Activated T-helper 1 cell treated with Interleukin-2 at 50 U/mL for 16 hours (primary cell): ENCODE measurements at regions not wholly inside any gene's neighbourhood (a gene's known extent, or its start where the extent isn't known, plus 50 kb on each side); places are given as distances from the start of the nearest gene placed in this dataset.
"Not testable (repeated sequence)": the region's sequence is repeated elsewhere in the genome, so short reads cannot be mapped to it uniquely, and the experiment has no call there.

Experiments used
- DNase-seq: peaks from one replicate; pipeline ENCODE4 v3.0.0-alpha.2; 2020; ENCODE audit warnings: low read depth

DNA sequence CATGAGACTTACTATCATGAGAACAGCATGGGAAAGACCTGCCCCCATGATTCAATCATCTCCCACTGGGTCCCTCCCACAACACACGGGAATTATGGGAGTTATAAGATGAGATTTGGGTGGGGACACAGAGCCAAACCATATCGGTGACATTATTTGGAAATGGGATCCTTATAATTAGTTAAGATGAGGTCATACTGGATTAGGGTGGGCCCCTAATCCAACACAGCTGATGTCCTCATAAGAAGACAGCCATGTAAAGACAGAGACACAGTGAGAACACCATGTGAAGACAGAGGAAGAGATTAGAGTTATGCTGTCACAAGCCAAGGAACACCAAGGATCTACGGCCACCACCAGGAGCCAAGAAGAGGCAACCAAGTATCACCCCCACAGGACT is 161.7 kb downstream of the SPTSSA start:
- DNase-seq, result no peak

DNA sequence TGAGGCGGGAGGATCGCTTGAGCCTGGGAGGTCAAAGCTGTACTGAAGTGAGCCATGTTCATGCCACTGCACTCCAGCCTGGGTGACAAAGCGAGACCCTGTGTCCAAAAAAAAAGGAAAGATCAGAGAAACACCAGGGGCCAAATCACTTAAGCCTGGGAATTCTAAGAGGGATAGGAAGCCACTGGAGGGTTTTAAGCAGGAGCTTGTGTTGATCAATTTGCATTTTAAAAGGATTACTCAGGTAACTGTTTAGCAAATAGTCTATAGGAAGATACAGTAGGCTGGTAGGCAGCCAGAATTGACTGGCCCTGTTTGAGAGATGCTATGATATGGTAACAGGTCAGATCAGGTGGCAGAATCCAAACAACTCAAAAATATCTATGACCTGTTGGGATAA is 162.7 kb downstream of the SPTSSA start:
- no peak for DNase-seq

DNA sequence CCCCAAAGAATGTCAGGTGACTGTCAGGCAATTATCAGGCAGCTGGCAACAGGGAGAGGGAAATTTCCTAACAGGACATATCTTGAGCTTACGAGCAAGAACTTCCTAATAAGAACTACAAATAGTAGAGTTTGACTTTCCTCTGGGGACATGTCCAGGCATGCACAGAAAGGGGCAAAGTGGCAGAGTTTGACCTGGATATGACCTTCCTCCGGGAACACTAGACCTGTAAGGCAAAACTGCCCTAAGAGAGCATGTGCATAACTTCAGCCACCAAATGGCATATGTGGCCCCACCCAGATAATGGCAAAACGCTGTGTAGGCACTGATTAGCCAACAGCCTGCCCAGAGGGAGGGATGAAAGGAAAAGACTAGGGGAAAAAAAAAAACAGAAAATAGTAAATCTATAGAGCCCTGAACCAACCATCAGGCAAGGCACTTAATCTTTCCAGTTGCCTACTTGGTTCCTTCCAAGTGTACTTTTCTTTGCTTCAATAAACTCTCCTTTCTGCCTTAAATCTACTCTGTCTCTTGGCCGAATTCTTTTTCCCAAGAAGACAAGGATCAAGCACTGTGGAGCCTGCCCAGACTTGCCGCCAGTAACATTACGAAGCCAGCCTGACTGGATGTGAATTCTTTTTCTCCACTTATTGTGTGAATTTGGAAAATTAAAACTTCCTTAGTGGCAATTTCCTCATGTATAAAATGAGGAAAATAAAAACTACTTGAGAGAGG is 164.1 kb downstream of the SPTSSA start:
- DNase-seq, result no peak

DNA sequence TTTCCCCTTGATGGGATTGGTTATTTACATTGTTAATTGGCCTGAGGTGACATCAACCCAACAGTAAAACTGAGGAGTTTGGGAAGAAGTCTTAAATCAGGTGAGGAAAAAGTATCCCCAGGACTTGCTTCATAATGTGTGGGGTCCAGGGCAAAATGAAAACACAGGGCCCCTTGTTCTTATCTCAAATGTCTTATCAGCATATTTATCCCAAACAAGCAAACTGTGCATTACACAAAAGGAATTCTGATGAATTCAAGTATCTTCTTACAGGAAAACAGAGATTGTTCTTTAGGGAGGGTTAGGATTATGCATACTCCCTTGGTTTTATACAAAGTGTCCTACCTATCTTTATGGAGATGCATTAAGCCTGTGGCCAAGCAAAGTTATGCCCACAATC is 178.4 kb downstream of the SPTSSA start:
- no peak for DNase-seq

DNA sequence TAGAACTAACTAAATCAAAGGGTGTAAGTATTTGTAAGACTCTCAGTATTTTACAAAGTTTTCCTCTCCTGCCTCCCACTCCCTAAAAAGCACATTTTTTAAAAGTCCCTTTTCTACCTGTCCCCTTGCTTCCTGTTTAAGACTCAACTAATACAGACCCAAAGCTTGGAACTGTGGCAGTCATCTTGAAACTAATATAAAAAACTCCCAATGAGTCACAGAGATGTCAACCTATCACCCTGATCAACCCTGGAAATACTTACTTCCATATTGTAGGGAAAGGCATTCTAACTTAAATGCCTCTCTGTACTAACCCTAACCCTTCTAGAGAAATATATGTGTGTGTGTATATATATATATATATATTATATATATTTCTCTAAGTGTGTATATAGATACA is 184.8 kb downstream of the SPTSSA start:
- DNase-seq, result no peak

DNA sequence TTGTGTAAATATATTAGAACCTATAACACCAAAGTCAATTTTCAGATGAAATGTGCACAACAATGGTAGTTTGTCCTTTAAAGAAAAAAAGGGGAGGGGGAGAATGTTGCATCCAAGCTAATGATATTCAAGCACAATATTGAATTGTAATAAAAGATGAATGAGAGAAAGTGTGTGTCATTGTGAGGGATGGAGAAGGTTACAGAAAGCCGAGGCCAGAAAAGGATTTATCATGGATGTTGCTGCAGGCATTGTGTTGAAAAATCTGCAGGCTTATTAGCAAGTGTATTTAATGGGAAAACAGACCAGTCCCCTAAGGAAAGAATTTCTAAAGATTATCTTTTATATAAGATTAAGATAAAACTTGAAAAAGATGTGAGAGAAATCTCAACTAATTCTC is 186.5 kb downstream of the SPTSSA start:
- DNase-seq, result no peak

DNA sequence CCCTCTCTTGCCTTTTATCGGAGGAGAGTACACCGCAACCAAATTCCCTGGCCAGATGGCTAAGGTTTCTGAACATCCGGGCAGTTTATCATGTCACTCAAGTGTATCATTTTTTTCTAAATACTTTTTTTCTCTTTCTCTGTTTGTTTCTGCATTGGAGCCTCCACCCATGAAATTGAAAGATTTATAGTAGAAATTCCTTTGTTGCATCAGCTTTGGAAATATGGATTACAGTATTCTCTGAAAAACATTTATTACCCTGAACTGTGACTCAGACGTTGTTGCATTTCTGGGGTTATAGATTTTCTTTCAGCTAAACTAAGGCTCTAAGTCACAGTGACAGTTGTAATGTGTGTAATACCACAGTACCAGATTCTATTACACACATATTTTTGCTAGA is 187.0 kb downstream of the SPTSSA start:
- DNase-seq, result no peak

DNA sequence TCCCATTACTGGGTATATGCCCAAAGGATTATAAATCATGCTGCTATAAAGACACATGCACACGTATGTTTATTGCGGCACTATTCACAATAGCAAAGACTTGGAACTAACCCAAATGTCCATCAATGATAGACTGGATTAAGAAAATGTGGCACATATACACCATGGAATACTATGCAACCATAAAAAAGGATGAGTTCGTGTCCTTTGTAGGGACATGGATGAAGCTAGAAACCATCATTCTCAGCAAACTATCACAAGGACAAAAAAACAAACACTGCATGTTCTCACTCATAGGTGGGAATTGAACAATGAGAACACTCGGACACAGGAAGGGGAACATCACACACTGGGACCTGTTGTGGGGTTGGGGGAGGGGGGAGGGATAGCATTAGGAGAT is 188.3 kb downstream of the SPTSSA start:
- DNase-seq, result not testable (repeated sequence)

DNA sequence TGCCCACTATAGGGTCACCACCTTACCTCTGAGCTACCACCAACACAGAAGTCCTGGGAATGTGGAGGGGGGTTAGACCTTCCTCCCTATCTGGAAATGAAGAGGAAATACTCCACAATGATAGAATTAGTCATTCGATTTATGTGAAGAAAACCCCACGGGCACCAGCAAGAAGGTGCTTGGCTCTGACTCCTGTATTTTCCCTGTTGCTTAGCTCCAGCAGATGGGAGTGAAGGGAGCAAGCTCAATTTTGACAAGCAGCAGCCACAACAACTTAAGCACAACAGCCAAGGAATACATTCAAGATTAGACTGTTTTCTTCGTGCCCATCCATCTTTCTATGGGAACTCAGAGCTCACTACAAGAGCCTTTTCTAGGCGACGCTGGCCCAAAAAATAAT is 191.7 kb downstream of the SPTSSA start:
- DNase-seq, result no peak

DNA sequence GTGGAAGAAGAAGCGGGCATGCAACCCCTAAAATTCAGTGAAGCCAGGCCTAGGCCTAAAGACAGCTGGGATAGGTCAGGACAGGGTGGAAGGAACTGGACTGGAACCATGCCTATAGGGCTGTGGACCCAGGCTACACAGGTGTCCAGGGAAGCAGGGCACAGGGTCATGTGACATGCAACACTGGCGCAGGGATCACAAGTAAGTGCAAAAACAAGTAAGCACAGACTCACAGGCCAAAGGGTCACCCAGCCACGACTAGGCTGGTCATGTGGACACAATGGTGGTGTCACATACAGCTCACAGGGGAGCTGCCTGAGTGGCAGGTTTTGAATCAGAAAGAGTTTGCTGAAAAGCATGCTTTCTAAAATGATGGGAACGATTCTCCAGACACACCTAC is 195.7 kb downstream of the SPTSSA start:
- DNase-seq, result no peak

DNA sequence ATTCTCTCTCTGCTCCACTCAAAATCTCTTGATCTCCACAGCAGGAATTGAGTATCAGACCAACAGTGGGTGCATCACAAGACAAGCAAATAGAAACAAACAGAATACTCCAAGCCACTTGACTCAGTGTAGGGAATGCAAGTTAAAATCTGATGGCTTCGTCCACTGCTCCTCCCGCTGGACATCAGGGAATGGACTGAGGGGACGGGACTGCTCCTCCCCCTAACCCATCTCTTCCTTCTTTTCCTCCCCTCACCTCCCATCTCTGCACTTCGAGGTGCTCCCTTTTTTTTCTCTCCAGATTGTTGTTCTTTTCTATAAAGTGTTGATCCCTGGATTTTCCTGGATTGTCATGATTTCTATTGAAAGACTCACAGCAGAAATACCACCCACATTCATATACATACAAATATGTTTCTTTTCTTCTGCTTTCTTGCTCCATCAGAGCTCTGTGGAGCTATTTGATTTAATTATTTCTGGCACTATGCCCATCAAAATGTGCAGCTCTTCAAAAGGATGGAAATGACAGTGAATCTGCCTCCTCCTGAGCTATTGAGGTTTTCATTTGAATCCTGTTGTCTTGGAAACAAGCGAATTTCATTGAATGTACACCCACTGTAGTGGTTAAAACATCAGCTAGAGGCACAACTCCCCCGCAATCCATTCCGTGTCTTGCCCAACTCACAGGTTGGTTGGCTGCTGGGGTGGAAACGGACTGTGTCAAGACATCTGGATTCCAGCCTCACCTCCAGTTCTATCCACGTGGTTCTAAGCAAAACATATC is 199.7 kb downstream of the SPTSSA start:
- DNase-seq, result no peak

DNA sequence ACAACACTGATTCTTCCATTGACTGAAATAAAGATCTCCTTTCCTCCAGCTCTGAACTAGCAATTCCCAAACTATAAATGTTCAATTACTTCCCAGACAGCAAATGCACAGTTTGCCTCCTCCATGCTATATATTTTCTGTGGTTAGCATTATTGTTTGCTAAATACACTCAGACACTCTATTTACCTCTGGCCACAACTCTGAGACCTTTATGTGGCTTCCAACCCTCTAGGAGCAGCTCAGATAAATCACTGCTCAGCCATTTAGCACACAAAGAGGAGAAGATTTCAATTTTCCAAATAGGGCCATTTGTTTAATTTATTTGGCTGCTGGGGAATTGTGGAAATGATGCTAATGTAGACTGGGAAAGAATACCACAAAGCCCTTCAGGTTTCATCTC is 202.0 kb downstream of the SPTSSA start:
- DNase-seq, result no peak

DNA sequence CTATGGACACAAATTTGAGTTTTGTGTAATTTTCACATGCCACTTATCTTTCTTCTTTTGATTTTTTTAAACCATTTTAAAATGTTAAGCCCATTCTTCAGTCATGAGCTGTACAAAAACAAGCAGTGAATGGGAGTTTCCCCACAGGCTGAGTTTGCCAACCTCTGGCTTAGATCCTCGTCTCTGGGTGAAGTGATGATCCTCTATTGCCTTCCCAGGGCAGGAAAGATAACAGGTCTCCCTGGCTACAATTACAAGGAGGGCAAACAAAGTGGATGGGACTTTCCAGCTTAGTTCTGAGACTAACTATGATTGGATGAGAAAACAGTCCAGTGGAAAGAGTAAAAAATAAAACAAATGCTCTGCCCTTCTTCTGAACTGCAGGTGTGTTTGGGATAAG is 203.7 kb downstream of the SPTSSA start:
- no peak for DNase-seq

DNA sequence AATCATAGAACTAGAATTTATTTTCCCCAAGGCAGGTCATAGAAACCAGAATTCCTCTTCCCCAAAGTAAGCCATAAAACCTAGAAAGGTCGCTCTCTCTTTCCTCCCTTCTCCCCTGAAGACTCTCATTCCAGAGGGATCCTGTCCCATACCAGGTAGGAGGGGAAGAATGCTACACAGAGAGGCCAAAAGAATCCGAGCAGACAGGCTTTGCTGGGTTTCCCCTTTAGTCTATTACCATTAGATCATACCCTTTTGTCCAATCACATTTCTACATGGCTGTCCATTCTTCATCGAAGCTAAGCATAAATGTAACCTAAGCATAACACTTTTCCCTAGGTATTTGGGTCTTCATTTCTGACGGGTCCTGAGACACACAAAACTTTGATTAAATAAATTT is 204.5 kb downstream of the SPTSSA start:
- no peak for DNase-seq

DNA sequence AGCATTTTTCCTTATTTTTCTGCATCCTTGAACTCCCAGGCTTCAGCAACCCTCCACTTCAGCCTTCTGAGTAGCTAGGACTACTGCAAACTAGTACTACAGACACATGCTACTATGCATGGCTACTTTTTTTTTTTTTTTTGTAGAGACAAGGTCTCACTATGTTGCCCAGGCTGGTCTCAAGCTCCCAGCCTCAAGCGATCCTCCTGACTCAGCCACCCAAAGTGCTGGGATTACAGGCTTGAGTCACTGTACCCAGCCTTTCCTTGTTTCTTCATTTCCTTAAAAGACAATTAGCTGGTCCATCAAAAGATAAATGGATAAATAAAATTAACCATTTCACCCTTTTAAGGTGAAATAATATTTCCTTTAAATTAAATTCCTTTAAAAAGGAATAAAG is 205.8 kb downstream of the SPTSSA start:
- no peak for DNase-seq

DNA sequence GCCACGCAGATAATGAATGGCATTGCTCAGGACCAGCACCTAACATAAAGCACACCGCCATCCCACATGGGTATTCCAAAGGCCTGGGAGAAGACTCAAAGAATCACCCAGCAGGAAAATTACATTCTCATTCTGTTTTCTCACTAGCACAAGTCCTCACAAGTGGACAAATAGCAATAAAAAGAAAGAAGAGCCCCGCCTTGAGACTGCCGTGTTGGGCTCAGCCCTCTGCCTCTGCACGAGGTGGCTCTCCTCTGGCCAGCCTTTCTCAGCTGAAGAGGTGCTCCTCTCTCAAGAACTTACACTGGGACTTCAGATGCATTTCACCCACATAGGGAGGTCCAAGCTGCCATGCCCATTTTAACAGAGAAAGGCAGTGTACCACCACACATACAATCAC is 207.5 kb downstream of the SPTSSA start:
- DNase-seq, result no peak

DNA sequence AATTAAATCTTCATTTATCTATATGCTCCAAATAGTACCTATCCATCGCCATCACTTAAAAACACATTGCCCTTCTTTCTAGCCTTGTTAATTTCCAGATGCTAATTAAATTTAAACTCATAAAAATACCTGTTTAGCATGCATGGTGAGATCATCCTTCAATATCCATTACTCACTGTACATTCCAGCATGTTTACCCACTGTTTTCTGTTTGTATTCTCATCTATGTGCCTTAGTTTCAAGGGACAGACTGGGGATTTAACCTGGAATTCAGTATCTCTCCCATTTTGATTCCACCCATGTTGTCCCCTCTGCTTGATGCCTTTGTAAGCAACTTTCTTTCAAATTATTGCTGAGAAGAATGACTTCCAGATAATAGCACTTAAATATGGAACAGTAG is 208.0 kb downstream of the SPTSSA start:
- DNase-seq, result no peak

DNA sequence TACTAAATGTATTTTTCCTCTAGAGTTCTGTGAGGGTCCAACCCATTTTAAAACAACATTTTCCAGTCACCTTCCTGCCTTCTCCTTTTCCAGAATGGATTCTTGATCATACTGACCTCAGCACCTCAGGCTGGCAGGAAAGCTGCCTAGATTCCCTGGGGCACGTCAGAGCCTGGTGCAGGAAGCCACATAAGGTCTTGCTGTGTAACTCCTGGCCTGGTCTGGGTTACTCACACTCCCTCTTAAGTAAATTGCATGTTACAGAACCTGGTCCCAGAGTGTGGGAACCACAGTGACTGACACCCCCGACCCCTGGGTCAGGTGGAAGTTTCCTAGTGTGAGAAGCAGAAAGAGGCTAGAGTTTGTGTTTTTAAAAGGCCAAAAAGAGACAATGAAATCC is 209.8 kb downstream of the SPTSSA start:
- no peak for DNase-seq

DNA sequence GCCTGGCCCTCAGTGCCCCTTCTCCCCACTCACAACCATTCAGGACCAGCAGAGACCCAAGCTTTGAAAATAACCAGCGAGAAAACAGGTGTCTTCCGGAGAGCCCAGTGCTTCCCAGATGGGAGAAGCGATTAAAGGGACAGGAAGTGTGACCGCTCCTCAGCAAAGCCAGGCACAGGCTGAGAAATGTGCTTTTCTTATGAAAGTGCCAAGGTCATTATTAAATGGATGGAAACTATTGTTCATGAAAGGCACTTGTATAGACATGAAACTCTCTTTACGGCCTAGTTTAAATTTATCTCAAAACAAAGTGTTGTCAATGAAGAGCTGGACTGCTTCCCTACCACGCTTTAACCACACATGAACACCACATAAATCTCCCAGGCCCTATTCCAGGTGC is 210.4 kb downstream of the SPTSSA start:
- DNase-seq, result no peak

DNA sequence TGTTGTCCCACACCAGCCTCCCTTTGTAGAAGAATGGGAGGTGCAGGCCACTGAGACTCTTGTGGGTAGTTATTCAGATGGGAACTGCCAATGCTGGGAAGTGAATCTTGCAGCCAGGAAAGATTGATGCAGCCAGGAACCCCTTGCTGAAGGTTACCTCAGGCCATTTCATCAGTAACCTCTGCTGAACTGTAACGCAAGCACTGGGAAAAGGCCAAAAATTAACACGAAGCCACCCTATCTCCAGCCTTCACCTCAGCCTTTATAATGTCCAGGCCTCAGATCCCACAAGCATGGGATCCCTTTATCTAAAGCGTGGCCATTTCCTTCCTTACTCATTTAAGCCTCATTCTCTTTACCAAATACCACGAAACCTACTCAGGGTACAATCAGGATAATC is 211.1 kb downstream of the SPTSSA start:
- DNase-seq, result no peak

DNA sequence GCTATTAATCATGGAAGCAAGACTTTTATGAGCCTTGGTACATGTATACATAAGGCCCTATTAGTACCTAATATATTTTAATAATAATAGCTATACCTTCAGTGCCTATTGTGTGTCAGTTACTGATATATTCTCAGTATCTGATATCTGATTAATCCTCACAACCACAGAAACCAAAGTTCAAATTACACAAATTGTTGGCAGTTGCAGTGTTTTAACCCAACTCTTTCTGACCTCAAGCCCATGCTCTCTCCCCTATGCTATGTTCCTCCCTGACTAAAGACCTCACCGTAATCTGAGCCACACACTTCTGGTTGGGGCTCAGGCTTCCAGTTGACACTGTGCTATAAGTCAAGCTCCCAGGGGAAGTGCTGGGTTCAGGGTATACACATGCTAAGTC is 214.4 kb downstream of the SPTSSA start:
- DNase-seq, result no peak

DNA sequence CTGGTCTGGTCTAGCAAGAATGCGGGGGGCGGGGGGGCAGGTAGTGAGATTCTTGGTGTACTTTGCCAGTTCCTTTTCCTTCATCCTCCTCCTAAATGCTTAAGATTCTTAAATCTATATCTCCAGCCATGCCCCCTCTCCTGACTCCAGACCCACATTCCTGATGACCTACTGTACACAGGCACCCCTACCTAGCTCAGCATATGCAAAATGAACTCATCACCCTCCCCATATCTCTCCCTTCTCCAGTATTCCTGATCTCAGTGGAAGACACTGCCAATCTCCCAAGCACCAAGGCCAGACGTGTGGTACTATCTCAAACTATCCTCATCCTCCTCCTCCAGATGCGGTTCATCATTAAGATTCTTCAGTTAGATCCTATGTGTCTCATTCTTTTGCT is 215.8 kb downstream of the SPTSSA start:
- no peak for DNase-seq

DNA sequence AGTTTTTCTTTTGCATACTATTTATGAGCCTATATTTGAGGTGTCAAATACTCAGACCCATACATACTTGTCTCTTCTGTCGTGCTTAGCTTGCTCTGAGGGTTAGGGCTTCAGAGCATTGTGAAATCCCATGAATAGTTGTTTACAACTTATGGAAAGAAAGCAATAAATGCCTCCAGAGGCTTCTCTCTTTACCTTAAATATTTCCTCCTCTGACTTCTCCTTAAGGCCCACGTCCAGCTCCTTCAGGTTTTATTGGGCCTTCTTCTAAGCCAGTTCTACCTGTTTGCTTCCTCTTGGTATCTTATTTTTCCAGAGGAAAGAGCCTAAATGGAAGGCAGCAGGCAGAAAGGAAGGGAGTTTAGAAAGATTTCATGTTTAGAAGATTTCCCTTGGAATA is 218.6 kb downstream of the SPTSSA start:
- no peak for DNase-seq

DNA sequence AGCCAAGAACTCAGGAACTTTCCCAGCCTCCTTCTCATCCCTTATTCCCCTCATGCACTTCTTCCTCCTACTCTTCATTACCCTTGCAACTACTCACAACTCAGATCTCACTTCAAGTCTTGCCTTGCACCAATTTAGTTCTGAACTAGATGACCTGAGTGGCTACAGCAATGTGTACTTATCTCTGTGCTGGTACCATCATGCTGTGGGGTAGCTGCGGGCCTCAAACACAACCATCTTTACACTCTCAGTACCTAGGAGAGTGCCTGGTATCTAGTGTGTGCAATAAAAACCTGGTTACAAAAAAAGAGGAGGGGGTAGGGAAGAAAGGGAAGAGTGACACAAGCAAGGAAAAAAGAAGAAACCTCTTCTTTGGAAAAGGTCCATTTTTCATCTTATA is 219.0 kb downstream of the SPTSSA start:
- DNase-seq, result no peak
